ENCODE measurements at regions not wholly inside any gene's neighbourhood (a gene's known extent, or its start where the extent isn't known, plus 50 kb on each side); places are given as distances from the start of the nearest gene placed in this dataset.
"Not testable (repeated sequence)": the region's sequence is repeated elsewhere in the genome, so short reads cannot be mapped to it uniquely, and the experiment has no call there.

DNA sequence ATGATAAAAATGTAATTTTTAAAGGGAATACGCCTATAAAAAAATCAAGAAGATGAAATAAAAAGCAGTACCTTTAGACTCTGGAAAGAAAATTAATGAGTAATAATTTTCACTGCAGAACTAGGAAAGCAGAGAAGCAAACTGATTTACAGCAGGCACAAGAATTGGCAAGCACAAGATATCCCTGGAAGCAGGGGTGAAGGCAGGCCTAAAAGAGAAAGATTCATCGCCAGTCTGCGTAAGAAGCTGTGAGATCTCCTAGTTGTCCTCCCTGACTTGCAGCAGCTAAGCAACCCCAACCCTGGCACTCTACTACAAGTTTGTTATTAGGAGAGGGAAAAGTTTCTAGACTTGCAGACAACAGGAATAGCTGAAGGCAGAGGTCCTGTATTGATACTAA is 107.7 kb downstream of the PRR15 start:
- H3K9me1 ChIP-seq (ENCODE audit: insufficient read depth, low read length); H2AK5ac ChIP-seq (ENCODE audit: low read depth, low read length); H3K9ac ChIP-seq (ENCODE audit: low read depth, low read length); H3K14ac ChIP-seq (replicated peaks; ENCODE audit: low read depth, low read length); intact Hi-C loops (cut with micrococcal nuclease); H3K36me3 ChIP-seq (ENCODE audit: control insufficient read depth, insufficient read depth, low read length); H3K4me2 ChIP-seq (ENCODE audit: low read depth, low read length); H2BK20ac ChIP-seq (ENCODE audit: low read depth, low read length); H3K23ac ChIP-seq (ENCODE audit: low read depth, low read length); H2AFZ ChIP-seq (replicated peaks; ENCODE audit: low read length, poor library complexity); ATAC-seq (ENCODE audit: low read depth); H3K4ac ChIP-seq (ENCODE audit: low read depth, low read length); H3K9me3 ChIP-seq (ENCODE audit: control insufficient read depth, insufficient read depth, low read length); H2BK5ac ChIP-seq (ENCODE audit: low read depth, low read length, poor library complexity, severe bottlenecking); BruUV-seq (replicated peaks); H2BK15ac ChIP-seq (ENCODE audit: low read depth, low read length); dilution Hi-C loops (cut with HindIII; ENCODE audit: low sequenced_read_pairs, unreplicated experiment); in situ Hi-C loops (cut with MboI; ENCODE audit: low sequenced_read_pairs); H3K79me1 ChIP-seq (ENCODE audit: low read depth in 1 of 2, low read length in 2 of 2); H3K56ac ChIP-seq (ENCODE audit: extremely low read depth, insufficient read depth, low read length); H2BK120ac ChIP-seq (ENCODE audit: low read depth, low read length); POLR2A ChIA-PET (ENCODE audit: unreplicated experiment); H2AK9ac ChIP-seq (replicated peaks; ENCODE audit: low read depth, low read length, poor library complexity); H3K4me3 ChIP-seq (ENCODE audit: insufficient read depth, low read depth, low read length); DNase-seq; H4K8ac ChIP-seq (ENCODE audit: low read depth in 2 of 2, low read length in 2 of 2); H4K20me1 ChIP-seq (ENCODE audit: insufficient read depth, low read length); H3K27ac ChIP-seq (ENCODE audit: insufficient read depth, low read length); H4K91ac ChIP-seq (ENCODE audit: insufficient read depth, low read depth, low read length); H3K18ac ChIP-seq (ENCODE audit: low read depth, low read length); H3K4me1 ChIP-seq (ENCODE audit: control insufficient read depth, insufficient read depth, low read length); H4K5ac ChIP-seq (ENCODE audit: low read depth, low read length); H3K27me3 ChIP-seq (ENCODE audit: control insufficient read depth, insufficient read depth, low read length); CTCF ChIA-PET: not testable (repeated sequence)
- no CpG with 5 or more reads among the region's 3 CpGs for WGBS, 2 experiments (ENCODE audit: extremely low coverage in 2 of 2, insufficient read length in 1 of 2)

GRCh38 chr7:29673635-29674034 is 110.0 kb downstream of the PRR15 start:
- H3K4me1 ChIP-seq (ENCODE audit: control insufficient read depth, insufficient read depth, low read length); H3K9ac ChIP-seq (ENCODE audit: low read depth, low read length); dilution Hi-C loops (cut with HindIII; ENCODE audit: low sequenced_read_pairs, unreplicated experiment); H3K4ac ChIP-seq (ENCODE audit: low read depth, low read length); POLR2A ChIA-PET (ENCODE audit: unreplicated experiment); H2BK5ac ChIP-seq (ENCODE audit: low read depth, low read length, poor library complexity, severe bottlenecking); CTCF ChIA-PET; H3K23ac ChIP-seq (ENCODE audit: low read depth, low read length); H3K79me1 ChIP-seq (ENCODE audit: low read depth in 1 of 2, low read length in 2 of 2); H2BK120ac ChIP-seq (ENCODE audit: low read depth, low read length); H3K4me2 ChIP-seq (ENCODE audit: low read depth, low read length); H3K27me3 ChIP-seq (ENCODE audit: control insufficient read depth, insufficient read depth, low read length); H2BK15ac ChIP-seq (ENCODE audit: low read depth, low read length); H3K56ac ChIP-seq (ENCODE audit: extremely low read depth, insufficient read depth, low read length); H3K4me3 ChIP-seq (ENCODE audit: insufficient read depth, low read depth, low read length); H3K14ac ChIP-seq (replicated peaks; ENCODE audit: low read depth, low read length); H4K5ac ChIP-seq (ENCODE audit: low read depth, low read length); H2BK20ac ChIP-seq (ENCODE audit: low read depth, low read length); H4K91ac ChIP-seq (ENCODE audit: insufficient read depth, low read depth, low read length); H3K27ac ChIP-seq (ENCODE audit: insufficient read depth, low read length); BruUV-seq (replicated peaks); H2AK9ac ChIP-seq (replicated peaks; ENCODE audit: low read depth, low read length, poor library complexity); H2AFZ ChIP-seq (replicated peaks; ENCODE audit: low read length, poor library complexity); in situ Hi-C loops (cut with MboI; ENCODE audit: low sequenced_read_pairs); DNase-seq; H3K18ac ChIP-seq (ENCODE audit: low read depth, low read length); H3K9me1 ChIP-seq (ENCODE audit: insufficient read depth, low read length); H3K9me3 ChIP-seq (ENCODE audit: control insufficient read depth, insufficient read depth, low read length); H4K8ac ChIP-seq (ENCODE audit: low read depth in 2 of 2, low read length in 2 of 2); H2AK5ac ChIP-seq (ENCODE audit: low read depth, low read length); ATAC-seq (ENCODE audit: low read depth); intact Hi-C loops (cut with micrococcal nuclease); H4K20me1 ChIP-seq (ENCODE audit: insufficient read depth, low read length); H3K36me3 ChIP-seq (ENCODE audit: control insufficient read depth, insufficient read depth, low read length): not testable (repeated sequence)
- no CpG with 5 or more reads among the region's 1 CpG for WGBS, 2 experiments (ENCODE audit: extremely low coverage in 2 of 2, insufficient read length in 1 of 2)
